ENCODE measurements at regions not wholly inside any gene's neighbourhood (a gene's known extent, or its start where the extent isn't known, plus 50 kb on each side); places are given as distances from the start of the nearest gene placed in this dataset.

GRCh38 chr18:47471784-47472183 lies 220.3 kb upstream of the SKOR2 start:
- no peak for TF ChIP-seq CTCF (conservative IDR thresholded peaks at IDR 0.05; ENCODE audit: control insufficient read depth, insufficient read depth, low read depth, low read length)
- no peak for DNase-seq (ENCODE audit: low read depth)
- H3K4me3 ChIP-seq (ENCODE audit: control insufficient read depth, low read depth, low read length): no peak overlapping the region

- no peak for TF ChIP-seq CTCF (conservative IDR thresholded peaks at IDR 0.05; ENCODE audit: control insufficient read depth, insufficient read depth, low read depth, low read length)
- no peak overlapping the region for H3K4me3 ChIP-seq (ENCODE audit: control insufficient read depth, low read depth, low read length)
- DNase-seq (ENCODE audit: low read depth): no peak
Observed at GRCh38 chr18:47470941-47471340, 219.5 kb upstream of the SKOR2 start.

GRCh38 chr18:47469576-47469975 lies 218.1 kb upstream of the SKOR2 start:
- no peak for DNase-seq (ENCODE audit: low read depth)
- no peak overlapping the region for H3K4me3 ChIP-seq (ENCODE audit: control insufficient read depth, low read depth, low read length)
- no peak for TF ChIP-seq CTCF (conservative IDR thresholded peaks at IDR 0.05; ENCODE audit: control insufficient read depth, insufficient read depth, low read depth, low read length)

GRCh38 chr18:47461977-47462376 lies 210.5 kb upstream of the SKOR2 start:
- no peak overlapping the region for H3K4me3 ChIP-seq (ENCODE audit: control insufficient read depth, low read depth, low read length)
- DNase-seq (ENCODE audit: low read depth): no peak
- TF ChIP-seq CTCF (conservative IDR thresholded peaks at IDR 0.05; ENCODE audit: control insufficient read depth, insufficient read depth, low read depth, low read length): no peak

- TF ChIP-seq CTCF (conservative IDR thresholded peaks at IDR 0.05; ENCODE audit: control insufficient read depth, insufficient read depth, low read depth, low read length): no peak
- H3K4me3 ChIP-seq (ENCODE audit: control insufficient read depth, low read depth, low read length): no peak overlapping the region
- DNase-seq (ENCODE audit: low read depth): no peak
Observed at GRCh38 chr18:47461406-47461948, 210.0 kb upstream of the SKOR2 start.

GRCh38 chr18:47458483-47458882 lies 207.0 kb upstream of the SKOR2 start:
- no peak for TF ChIP-seq CTCF (conservative IDR thresholded peaks at IDR 0.05; ENCODE audit: control insufficient read depth, insufficient read depth, low read depth, low read length)
- H3K4me3 ChIP-seq (ENCODE audit: control insufficient read depth, low read depth, low read length): no peak overlapping the region
- DNase-seq (ENCODE audit: low read depth): no peak

GRCh38 chr18:47457614-47458013 lies 206.2 kb upstream of the SKOR2 start:
- DNase-seq (ENCODE audit: low read depth): no peak
- TF ChIP-seq CTCF (conservative IDR thresholded peaks at IDR 0.05; ENCODE audit: control insufficient read depth, insufficient read depth, low read depth, low read length): no peak
- H3K4me3 ChIP-seq (ENCODE audit: control insufficient read depth, low read depth, low read length): no peak overlapping the region
